T follicular helper cell (primary cell): ENCODE measurements at regions not wholly inside any gene's neighbourhood (a gene's known extent, or its start where the extent isn't known, plus 50 kb on each side); places are given as distances from the start of the nearest gene placed in this dataset.

ENCODE experiments used
- DNase-seq: peaks from one replicate; pipeline ENCODE4 v3.0.0-alpha.2; 2020; ENCODE audit warnings: low read depth

DNA sequence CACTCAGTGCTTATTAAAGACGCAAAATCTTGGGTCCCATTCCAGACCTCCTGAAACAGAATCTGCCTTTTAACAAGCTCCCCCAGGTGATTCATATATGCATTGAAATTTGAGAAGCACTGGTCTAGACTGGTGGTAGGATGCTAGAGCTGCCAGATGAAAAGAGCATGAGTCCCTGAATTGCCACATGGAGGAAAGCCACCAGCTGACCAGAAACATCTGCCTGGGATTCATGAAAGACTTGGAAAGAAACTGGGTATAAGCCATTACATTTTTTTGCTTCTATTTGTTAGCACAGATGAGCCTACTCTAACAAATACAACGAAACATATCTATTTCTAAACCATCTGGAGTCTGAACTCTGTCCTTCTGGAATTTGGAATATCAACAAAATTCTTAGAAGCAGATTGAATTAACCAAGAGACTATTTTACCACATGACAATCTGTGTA, 228.9 kb downstream of the RBM43 start:
- no peak for DNase-seq

DNA sequence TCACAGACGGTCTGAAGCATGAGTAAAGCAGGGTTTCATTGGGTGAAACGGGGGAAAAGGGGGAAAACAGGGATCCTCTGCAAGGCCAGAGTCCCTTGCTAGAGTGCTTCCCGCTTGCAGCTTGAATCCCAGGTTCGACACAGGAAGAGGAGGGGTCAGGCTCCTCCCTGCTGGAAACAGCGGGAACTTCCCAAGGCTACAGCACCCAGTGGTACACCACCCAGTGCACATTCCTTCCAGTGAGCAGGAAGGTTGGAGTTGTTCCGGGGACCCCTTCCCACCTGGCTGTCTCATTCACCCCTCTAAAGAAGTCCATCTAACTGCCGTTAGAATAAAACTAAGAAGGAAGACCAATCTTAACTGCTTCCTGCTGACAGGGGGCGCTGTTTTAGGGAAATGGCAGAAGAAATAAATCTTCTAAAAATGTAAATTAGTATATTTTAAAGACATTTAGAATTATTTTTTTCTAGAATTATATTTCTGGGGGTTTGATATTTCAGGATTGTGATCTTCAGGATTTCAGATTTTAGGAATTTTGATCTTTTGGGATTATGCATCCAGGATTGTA, 230.9 kb downstream of the RBM43 start:
- no peak for DNase-seq

DNA sequence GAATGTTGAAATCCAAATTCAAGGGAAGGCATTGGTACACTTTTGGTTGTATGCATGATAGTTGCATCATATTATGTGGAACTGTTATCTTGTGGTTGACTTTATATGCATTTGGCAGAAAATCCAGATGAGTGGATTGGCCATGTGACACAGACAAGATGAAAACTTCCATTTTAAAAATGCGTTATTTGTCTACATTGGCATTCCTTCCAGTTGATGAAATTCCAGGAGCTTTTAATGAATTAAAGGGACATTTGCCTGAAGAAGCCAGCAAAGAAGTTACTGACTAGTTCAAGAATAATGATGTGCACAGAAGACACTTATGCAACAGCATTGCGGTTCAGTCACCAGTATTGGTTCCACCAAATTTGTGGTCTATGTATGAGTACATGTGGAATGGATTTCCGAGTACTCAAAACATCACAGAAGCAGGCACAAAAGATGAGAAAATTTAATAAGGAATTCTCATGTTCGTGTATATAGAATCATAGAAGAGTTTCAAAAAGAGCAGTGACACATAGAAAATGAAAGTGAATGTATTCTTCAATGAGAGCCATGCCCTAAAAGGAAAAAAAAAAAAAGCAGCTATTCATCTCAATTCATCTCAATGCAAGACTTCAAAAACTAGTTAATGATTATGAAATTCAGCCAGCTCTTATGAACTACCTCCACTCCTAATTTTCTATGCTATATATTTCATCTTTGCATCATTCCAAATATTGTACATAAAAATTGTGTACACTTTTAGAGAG, 232.1 kb downstream of the RBM43 start:
- no peak for DNase-seq

DNA sequence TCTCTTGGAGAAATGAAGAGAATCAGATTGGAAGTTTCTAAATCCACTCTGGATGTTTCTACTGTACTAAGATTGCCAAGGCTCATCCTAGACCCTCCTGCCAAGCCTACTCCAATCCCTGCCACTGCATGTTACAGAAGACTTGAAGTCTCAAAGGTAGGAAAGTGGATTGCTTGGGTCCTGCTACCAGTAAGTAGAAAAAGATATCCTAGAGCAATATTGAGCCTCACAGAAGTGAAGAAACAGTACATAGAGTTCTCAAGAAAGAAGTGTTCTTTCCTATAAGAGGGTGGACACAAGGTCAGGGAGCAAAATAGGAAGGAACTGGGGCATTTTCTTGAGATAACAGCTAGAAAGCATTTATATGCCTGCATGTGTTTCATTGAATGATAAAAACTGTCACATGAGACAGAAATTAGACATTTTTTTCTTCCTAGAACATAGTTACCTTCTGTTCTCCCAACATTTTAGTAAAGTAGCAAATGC, 232.9 kb downstream of the RBM43 start:
- DNase-seq, result no peak

DNA sequence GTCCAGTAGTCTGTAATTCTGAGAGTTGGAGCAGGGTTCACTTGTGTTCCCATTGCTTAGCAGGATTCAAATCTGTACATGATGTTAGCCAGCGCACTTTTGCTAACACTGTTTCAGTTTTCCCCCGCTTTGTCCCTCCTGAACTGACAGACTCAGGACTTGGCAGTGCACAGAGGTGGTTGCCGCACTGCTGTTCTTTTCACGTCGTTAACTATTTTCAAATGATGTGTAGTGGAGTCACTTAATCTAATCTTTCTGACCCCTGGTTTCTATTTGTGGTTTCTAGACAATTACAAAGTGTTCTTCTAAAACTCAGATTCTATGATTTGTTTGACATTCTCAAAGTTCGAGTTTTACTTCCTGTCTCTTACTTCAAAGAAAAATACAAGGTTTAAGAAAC, 234.5 kb downstream of the RBM43 start:
- DNase-seq, result no peak

DNA sequence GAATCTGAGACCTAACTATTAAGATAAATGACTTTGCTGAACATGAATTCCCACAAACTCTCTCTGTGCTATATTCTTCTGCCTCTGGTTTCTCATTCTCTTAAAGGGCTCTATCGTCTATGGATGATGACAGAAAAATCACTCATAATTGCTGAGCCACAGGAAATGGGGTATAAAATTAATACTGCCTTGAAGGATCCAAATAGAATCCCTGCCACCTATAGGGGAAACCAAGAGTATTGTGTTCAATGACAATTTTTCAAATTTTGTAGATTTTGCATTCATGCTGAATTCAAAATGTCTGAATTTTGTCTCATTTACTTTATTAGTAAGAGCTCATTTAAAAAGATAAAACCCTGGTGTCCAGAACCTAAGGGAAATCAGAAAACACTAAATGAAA, 235.8 kb downstream of the RBM43 start:
- DNase-seq, result no peak

DNA sequence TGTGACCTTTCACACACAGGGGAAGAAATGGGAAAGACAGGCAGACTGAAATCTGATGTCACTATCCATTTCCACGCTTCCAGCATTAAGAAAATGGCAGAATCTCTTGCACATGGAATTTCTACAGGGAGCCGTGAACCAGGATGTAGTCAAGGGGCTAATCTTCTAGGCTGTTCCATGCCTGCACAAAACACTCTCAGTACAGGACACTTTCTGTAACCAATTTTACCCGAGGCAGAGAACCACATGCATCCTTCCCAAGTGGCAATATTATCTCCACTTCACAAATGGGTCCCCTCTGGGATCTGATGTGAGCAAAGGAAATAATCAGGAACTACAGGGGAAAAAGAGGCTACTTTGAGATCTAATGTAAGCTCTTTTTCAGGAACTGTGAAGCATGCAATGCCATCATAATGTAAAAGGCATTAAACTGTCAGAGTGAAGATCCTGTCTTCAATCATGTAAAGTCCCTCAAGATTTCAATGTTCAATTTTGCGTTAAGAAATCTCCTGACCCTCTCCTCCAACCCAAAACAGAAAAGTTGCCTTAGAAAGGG, 236.9 kb downstream of the RBM43 start:
- no peak for DNase-seq

DNA sequence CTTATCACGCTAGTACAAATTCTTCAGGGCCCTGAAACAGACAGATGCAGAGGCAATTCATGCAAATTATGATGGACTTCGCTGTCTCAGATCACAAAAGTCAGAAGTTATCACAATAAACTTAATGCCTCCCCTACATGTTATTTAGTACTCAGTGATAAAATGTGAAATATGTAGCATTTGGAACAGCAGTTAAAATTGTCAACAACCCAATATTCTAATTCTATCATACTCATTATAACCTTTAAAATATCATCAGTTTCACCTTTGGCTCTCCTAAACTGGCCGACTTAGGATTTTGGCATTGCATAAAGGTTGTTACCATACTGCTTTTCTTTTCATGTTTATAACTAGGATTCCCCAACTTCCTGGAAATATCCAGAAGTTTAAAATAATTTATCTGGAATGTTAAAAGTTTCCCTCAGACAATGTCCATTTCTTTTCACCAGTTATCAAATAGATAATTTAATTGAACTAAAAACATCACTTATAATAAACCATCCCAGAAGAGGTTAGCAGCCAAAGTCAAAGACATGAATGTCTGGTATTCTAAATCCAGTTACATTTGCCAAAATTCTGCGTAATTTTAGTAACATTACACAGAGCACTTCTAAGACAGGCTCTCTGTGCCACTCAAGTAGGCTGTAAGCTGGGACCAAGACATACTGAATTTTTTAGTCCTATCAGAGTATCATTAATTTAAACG, 239.8 kb downstream of the RBM43 start:
- no peak for DNase-seq

DNA sequence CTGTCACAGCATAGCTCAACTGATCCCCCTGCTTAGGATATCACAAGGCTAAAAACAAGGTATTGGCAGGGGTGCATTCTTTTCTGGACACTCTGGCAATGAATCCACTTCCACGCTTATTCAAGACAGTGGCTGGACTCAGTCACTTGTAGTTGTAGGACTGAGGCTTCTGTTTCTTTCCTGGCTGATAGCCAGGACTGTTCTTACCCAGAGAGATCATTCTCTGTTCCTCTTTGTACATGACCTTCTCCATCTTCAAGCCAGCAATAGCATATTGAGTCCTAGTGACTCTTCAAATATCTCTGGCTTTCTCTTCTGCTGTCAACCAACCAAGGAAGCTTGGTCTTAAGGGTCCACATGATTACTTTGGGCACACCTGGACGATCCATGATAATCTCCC, 241.3 kb downstream of the RBM43 start:
- DNase-seq, result no peak

DNA sequence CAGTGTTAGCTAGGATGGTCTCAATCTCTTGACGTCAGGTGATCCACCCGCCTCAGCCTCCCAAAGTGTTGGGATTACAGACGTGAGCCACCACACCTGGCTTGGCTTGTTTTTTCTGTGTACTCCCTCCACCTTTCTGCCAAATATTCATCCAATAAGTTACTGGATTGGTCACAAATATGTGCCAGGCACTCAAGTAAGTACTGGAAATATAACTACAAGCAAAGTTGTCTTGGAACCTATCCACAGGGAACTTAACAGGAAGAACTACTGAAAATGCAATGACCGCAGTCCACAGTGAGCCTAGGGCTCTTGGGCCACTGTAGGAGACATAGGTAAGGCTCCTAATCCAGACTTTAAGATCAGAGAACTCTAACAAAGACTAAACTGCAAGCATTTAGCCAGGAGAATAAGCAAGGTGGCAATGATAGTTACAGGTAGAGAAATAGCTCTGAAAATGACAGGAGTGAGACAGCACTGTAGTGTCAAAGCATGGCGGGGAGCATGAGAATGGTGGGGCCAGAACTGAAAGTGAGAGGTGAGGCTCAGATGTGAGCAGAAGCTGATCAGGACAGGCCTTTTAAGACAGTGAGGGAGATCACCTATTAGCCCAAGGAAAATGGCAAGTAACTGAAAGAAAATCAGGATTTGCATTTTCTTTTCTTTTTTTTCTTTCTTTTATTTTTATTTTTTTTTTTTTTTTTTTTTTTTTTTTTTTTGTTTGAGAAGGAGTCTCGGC, 252.1 kb downstream of the RBM43 start:
- DNase-seq, result no peak

DNA sequence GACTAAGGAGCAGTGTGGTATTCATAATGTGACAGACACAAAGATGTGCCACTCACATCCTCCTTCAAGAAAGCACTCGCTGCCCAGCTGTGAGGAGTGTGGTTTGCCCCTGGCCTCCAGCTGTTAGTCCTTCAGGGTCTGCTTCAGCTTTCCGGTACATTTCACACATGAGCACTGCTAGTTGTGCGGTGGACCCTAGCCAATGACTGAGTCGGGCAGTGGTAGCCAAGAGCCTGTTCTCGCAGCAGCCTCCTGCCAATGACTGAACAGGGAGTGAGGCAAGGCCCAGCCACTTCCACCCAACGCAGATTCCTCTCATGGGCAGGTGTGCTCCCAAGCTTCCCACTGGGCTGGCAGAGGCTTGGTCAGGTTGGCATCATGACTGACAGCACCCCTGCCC, 254.3 kb downstream of the RBM43 start:
- DNase-seq, result no peak

DNA sequence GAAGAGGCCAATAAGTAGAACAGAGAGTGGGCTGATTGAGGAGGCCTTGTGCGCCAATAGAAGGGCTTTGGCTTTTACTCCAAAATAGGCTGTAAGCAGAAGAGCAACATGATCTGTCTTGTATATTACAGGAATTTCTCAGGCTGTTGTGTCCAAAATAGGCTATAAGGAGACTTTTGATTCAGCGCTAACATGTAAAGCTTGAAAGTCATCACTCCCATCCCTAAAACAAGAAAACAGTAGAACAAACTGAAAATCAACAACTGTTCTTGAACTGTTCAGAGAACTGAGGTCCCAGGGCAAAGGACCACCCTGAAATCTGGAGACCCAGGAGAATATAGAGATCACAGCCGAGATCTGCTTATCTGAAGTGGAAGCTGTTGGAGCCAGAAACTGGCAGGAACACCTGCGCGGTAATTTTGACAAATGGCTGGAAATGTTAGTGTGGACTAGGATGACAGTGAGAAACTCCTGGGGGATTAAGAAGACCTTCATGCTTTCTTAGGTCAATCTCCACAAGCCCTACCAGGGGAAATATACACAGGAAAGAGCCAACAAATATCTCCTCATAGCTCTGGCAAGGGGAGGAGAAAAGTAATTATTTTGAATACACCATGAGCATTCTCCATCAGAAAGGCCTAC, 258.6 kb downstream of the RBM43 start:
- DNase-seq, result no peak

DNA sequence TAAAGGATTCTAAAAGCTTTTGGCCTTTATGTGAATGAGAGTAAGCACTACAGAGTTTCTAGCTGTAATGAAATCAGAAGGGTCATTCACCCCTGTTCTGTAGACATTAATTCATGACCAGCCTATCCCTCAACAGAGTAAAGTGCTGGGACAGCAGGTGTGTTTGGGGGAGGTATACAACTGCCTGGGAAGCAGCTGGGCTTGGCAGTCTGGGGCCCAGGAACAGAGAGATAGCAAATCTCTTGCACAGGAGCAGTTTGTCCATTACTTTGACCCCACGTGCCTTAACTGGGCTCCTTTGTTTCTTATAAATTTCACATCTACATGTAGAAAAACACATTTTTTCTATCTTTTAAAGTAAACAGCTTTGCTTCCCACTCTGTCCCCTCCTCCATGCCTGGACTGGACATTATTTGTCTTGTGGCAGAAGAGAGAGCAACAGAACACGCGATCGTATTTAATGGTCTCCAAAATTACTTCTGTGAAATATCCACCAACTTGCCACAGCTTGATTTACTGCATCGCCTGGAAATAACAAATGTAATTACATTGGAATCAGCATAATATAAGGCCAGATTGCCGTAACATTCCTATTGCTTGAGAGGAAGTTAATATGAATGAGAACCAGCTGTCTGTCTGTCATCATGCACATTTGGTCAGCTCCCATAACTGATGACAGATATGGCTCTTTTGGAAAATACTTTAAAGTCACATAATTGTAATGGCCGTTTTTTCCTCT, 263.8 kb downstream of the RBM43 start:
- no peak for DNase-seq

DNA sequence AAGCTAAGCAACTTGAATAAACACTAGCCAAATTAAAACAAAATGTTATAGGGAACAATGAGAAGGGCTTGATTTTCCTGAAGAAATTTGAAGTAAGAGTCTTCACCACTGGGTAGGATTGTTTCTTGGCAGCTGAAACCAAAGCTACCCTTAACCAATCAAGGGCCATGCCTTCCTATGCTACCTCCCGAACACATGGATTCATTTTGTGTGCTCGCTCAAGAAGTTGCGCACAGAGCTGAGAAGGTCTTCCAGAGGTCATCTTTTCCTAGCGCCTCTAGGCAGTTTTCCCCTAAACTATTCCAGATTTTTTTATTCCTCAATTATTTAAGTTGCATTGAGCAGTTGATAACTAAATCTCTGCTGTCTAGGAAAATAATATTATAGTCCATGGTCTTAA, 264.6 kb downstream of the RBM43 start:
- DNase-seq, result no peak

DNA sequence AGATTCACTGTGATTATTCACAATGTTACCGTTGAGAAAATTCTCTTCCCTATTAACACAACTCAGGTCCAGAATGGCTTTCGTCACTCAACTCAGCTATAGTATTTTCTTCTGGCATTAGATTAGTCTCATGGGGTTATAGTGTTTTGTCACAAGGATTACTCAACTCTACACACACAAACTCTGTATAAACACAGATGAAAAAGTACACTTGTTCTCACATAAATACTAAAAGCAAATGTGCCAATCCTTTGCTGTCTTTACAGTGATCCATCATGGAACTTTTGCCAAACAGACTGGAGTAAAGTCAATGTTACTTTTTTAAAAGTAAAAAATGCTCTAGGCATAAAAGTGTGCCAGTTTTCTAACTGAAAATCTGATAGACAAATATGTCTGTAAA, 267.6 kb downstream of the RBM43 start:
- DNase-seq, result no peak

DNA sequence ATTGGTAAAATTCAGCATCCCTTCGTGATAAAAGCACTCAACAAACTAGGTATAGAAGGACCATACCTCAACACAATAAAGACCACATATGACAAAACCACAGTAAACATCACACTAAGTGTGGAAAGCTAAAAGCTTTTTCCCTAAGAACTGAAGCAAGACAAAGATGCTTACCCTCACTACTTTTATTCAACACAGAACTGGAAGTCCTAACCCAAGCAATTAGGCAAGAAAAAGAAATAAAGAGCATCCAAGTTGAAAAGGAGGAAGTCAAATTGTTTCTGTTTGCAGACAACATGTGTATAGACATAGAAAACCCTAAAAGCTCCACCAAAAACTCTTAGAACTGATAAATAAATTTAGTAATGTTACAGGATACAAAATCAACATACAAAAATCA, 271.7 kb downstream of the RBM43 start:
- no peak for DNase-seq

DNA sequence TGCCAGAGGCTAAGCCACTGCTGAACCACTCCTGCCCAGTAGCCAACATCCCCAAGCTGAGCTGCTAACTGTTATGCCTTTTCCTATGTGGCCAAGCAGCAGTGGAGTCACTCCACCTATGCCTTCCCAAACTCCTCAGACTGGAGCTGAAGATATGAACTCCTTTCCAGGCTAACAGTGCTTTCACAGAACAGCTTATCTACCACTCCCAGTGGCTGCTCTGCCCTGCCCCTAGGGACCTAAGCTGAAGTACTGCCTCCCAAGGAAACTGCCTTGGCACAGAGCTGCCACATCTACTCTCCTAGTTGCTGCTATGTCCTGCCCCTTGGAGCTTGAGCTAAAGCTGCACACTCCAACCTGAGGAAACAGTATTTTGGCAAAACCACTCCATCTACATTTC, 275.9 kb downstream of the RBM43 start:
- DNase-seq, result no peak

DNA sequence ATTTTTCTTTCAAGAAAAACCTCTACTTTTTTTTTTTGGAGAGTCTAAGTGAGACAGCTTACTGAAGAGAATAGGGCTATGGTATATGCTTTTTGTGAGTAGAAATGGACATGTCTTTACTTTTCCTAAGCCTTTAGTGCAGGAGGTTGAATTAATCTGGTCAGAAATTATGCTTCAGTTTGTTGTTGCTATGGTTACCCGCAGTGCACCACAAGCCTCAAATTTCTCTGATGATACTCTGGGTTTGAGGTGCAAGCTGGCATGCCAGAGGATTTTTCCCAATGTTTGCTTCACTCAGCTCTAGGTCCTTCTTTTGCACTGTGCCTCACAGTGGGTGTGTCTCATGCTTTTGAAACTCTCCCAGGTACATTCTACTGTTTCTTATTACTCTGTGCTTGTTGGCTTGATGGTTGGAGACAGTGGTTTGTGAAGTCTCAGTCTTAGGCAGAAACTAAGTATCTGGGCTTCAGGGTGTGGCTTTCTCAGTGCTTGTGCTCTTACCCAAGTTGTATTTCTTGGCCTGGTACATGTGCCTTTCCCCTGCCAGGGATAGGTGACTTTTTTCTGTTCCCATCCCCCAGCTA, 278.3 kb downstream of the RBM43 start:
- DNase-seq, result no peak

DNA sequence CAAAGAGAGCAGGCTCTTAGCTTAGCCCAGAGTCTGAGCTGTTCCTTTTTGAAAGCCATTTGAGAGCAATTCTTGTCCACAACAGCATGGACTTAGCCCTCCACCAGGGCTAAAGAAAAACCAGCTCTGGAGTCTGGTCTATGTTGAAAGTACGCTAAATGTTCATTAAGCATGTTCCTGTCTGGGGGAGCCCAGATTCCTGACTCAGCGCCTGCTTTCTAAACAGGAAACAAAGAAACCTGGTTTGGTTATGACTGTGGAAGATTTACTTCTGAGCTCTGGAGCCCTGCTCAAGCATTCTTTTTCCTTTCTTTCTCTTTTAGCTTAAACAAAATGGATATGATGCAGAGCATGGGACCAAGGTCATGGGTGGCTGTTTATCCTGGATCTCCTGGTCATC, 279.8 kb downstream of the RBM43 start:
- DNase-seq, result no peak

DNA sequence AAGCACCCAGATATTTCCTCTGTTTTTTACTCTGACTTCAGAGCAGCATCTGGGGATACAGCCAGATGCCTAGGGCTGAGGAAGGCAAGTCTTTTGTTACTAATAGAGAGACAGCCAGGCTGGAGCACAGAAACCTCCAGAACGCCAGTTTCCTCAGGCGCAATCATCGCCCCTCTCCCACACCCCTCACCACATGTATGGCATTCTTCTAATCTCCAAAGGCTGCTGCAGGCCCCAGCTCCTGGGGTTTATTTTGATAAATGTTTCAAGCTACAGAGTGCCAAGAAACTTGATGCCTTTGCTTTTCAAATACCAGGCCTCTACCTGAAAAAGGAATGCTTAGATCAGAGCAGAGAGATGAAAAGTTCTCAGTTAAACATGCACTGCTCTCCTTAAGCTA, 283.6 kb downstream of the RBM43 start:
- DNase-seq, result no peak

DNA sequence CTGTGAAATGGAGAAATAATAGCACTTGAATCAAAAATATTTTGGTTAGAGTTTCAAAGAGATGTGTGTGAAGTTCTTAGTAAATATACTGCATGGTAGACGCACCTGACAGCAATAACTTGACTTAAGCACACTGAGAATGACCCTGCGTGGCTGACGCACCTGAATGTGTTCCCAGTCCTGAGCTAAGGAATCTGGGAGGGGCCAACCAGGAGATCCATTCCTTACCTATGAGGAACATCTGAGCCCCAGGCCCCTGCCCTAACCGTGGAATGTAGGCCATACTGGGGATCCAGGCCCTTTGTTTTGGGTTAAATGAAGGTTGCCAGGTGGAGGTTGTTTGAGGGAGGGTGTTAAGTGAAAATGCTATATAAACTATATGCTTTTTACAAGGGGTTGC, 284.4 kb downstream of the RBM43 start:
- no peak for DNase-seq
